GM18519 (cell line): ENCODE measurements at regions not wholly inside any gene's neighbourhood (a gene's known extent, or its start where the extent isn't known, plus 50 kb on each side); places are given as distances from the start of the nearest gene placed in this dataset.

Source experiments
- ATAC-seq: cut with Tn5 transposase; IDR thresholded peaks from one replicate; pipeline ENCODE4 v1.9.1; 2021; ENCODE audit warnings: mild to moderate bottlenecking, moderate library complexity; ENCODE audit not compliant: unreplicated experiment, low FRiP score

DNA sequence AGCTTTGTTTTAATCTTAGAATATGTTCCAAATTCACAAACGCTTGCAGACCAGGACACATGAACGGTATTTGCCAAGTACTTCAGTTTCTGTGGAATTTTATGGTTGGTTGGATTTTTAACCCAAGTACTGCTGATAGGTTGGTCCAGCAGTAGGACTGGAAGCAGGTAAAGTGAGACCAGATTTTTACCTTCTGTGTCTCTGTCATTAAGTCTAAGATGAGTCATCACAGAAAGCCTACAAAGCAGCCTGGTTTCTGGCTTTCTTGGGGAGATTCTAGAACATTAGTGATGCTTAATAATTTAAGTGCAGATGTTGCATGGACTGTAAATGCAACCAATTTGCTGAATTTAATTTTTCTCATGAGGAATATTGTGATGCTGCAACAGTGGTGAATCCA is 100.5 kb downstream of the SCG2 start:
- ATAC-seq = no peak

DNA sequence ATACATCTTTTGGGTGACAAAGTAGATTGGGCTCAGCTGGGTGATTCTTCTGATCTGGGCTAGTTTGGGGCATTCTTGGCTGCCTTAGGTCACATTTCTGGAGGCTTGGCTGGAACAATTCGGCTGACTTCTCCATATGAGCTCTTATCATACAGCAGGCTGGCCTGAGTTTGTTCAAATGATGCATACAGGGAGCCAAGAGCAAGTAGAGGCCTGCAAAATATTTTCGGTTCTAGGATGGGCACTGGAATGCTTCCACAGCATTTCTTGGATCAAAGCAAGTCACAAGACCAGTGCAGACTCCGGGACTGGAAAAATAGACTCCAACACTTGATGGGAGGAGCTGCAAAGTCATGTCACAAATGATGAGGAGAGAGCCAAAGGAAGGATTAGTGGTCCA is 98.4 kb downstream of the SCG2 start:
- ATAC-seq = no peak

DNA sequence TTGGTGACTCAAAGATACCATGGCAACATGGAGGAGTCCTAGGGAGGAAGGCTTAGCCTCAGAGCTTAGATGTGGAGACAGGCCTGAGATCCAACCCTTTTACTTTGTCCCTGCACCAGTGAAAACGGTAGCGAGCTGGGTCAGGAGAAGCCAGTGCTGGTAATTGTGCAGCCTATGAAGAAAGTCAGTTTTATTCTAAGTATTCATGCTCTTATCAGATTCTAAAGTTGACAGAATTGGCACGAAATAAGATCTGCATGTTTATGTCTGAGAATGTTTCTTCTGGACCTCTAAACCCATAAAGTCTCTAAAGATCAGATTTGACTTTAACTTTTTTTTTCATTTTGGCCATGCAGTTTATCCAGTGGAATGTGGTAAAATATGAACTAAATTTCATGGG is 93.8 kb downstream of the SCG2 start:
- no peak for ATAC-seq

DNA sequence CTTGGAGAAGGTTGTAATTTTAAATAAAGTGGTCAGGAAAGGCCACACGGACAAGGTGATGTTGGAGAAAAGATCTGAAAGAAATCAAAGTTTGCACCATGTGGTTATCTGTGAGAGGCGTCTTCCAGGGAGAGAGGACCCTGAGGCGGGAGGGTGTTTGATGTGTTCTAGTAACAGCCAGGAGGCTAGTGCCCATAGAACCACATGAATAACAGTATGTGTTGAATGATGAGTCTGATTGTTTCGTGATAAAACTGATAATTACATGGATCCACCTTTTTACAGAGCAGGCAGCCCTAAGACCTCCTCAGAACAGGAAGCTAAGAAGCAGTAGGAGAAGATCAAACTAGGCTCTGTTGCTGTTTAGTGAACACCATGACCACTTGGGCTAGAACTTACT is 91.4 kb downstream of the SCG2 start:
- no peak for ATAC-seq

DNA sequence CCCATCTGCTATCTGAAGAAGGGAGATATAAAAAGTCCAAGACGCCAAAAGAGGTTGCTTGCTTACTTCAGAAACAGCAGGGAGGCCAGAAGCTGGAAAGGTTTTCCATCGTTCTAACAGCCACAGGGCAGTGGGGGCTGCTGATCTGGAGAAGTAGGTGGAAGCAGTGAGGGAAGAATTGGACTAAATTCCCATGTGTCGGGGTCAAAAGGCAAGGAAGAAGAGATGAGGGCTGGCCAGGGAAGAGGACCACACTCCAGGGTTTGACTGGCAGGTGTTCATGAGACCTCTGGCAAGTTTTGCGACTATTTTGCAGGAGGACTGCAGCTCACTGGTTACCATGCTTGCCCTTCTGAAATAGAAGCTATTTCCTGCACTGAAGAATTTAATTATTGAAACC is 91.0 kb downstream of the SCG2 start:
- no peak for ATAC-seq

DNA sequence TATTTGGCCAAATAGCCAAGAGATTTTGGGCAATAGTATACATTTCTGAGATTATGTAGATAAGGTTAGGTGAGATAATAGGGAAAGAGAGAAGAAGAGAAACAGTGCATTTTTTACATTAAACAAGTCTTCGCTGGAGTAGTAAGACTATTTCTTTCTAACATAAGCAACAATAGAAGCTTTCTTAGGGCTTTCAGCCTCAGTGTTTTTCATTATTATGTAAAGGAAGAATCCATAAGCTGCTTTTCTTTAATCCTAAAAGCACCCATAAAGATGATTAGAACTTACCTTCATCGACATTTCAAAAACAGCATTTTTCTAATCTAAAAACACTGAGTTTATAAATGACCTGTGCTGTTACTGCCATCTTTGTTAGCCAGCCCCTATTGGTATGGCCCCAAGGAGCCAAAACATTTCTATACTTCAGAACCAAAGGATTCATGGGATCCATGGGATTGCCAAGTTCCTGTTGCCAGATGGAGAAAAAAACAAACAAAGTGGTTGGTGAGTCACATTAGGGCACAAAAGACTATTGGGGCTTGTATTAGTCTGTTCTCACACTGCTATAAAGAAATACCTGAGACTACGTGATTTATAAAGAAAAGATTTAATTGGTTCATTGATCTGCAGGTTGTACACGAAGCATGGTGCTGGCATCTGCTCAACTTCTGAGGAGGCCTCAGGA is 88.2 kb downstream of the SCG2 start:
- ATAC-seq = no peak

DNA sequence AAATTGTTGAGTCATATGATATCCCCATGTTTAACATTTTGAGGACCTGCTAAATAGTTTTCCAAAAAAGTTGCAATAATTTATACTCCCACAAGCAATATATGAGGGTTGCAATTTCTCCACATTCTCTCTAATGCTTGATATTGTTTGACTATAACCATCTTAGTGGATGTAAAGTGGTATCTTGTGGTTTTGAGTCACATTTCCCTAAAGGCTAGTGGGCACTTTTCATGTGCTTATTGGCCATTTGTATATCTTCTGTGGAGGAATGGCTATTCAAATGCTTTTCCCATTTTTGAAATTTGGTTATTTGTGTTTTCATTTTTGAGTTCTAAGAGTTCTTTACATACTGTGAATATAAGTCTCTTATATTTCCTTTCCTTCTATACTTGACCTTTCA is 82.7 kb downstream of the SCG2 start:
- no peak for ATAC-seq

DNA sequence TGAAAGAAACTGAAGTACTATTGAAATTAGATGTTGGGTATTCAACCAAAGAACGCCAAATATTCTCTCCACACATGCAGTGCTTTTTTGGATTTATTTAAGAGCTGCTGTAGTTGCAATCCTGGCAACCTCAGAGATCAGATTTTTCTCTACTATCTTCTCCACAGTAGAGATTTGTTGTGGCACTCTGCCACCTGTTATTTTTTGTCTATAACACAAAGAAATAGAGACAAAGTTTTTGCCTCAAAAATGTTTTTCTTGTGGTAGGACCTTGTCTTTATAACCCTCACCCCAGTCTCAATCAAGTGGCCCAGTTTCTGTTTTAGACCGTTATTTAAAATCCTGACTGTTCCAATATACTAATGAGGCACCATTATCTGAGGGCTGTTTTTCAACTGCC is 79.4 kb downstream of the SCG2 start:
- no peak for ATAC-seq

DNA sequence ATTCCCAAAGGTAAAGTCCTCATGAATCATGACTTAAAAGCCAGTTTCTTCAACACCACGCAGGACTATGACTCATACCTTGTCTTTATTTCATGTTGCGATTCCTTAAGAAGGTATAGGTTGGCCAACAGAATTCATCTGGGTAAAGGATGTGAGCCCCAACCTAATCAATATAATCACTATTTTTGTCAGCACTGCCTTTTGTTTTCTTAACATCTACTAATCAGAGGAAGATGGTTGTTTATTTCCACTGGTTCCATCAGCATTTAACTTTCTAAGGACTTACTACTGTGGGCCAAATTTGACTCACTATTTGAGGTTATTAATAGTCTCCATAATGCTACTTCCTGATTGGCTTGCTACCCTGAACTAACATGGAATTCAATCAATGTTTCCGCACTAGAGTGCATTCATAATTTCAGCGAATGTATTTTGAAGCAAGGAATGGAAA is 78.6 kb downstream of the SCG2 start:
- no peak for ATAC-seq

DNA sequence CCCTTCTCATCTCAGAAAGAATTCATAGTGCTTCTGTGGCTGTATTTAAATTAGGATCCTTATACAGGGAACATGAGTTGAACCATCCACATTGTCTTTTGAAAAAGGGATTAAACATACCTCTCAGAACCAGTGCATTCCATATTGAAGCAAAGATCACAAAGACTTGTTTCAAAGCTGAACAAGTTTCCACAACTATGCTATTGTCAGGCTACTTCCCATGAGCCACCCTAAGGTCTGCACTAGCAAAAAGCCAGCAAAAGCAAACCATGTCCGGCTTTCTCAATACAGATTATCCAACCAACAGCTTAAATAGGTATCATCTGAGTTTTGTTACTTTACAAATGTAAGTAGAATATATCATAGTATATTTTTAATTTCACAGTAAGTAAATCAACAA is 78.1 kb downstream of the SCG2 start:
- no peak for ATAC-seq

DNA sequence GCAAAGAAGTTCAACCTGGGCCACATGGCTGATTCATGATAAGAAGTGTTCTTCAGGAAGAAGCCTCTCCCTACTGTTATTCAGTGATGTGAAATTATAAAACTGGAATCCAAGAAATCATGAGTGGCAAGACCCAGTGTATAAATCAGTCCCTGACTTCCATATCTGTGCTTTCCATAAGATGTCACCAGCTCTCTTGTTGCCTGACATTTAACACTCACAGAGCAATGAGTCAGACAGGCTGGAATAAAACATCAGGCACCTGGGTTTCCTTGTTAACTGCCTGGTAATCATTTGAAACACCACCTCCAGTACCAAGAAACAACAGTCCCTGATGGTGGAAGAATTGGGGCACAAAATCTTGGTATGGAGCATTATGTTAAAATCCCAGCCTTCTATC is 76.1 kb downstream of the SCG2 start:
- ATAC-seq = no peak

DNA sequence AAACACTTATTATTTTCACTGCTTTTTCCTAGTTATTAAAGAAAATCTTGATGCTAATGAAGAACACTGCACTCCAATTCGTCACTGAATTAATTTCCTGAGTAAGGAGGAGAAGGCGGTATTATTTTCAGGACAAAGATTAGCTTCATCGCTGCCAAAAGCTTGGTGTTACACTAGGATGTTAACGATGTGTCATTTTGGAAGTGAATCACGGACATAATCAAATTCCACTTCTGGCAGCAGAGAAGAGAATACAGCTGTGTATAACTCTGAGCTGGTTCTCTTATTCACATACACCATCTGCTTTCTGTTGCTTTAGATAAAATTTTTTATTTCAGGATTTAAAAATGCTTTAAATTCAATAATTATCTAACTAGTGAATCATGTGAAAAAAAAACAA is 74.1 kb downstream of the SCG2 start:
- no peak for ATAC-seq

DNA sequence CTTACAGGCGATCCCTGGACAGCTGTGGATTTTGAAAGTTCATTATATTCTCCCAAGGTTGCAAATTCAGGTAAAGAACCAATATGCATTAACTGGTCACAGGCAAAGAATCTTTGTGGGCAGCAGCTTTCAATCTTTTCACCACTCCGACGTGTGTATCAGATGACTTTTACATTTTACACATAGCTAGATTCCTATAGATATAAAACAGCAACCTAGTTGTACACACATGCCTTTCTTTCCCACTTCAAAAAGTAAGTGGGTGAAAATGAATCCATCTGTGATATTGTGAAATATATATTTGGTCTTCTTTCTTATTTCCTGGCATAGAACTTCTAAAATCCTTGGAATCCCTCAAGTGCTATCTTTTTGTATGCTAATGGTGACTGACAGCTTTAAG is 72.5 kb downstream of the SCG2 start:
- no peak for ATAC-seq

DNA sequence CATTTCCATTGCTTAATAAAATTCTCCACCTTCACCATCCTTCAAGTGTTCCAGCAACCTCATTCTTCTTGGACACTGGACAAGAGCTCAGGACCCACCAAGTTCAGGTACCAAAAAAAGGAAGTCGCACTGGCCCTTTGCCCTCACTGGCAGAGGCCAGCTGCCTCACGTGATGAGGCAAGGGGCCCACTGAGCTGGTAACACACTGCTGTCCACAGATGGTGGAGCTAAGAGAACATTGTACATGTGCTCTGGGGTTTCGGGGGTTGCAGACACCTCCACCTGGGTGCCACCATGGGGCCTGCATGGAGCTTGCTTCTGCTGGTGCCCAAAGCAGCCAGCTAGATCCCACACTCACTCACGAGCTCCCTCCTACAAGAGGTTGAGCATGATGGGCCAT is 71.3 kb downstream of the SCG2 start:
- no peak for ATAC-seq

DNA sequence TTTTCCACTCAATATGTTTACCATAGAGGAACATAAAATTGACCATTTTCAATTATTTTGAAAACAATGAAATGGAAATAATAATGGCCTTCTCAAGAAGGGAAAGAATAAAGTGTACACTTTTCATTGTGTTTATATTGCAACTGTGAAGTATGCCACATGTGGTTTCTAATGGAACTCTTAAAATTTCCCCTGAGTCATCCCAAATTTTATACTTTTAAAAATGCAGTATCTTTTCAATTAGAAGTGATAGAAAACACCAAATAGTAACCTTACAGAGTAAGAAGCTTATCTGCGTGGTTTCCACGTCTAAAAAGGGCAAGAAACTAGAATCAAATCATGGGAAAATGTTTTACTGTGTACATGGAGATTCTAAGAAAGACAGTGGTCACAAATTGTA is 70.0 kb downstream of the SCG2 start:
- no peak for ATAC-seq

DNA sequence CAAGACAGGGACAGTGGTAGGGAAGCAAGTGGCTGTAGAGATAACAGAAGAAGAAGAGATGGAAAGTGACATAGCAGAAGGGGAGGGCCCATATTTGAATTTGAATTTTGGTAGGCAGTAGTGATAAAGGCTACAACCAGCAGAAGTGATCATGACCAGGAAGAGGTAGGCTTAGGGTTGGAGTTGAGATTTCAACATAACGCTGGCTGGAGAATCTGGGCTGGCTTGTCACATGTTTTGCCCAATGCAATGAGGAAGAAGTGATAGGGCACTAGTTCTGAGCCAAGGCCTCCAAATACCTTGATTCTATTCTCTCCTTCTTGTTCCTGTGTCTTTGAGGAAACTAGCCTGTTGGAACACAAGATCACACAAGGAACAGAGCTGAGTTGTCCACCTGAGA is 69.4 kb downstream of the SCG2 start:
- no peak for ATAC-seq

DNA sequence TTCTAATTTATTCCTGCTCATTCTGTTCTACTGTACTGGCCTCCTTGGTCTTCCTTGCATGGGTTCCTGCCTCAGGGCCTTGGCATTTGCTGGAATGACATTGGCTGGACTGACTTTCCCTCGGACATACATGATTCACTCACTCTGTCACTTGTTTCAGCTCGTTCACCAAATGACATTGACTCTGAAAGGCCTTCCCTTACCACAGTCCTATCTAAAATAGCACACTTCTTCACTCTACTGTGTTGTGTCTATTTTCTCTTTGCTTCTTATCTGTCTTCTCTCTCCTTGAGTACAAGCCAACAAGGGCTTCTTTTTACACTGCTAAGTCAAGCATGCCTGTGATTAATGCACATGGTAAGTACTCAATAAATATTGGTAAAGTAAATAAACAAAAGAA is 65.6 kb downstream of the SCG2 start:
- no peak for ATAC-seq

DNA sequence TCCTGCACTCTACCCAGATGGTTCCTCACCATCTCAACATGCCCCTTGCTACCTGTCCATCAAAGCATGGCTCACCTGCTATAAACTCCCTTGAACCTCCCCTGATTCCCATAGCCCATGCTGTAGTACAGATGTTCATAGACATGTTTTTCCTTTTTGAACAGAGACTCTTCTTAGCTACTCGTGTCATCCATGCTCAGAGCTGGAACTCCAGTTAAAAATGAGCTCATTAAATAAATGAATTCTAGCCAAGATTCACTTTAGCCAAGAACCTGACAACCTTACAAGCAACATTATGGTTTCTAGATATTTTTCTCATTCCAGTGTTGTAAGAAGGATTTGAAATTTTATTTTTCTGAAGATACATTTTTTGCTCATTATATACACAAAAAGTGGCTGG is 65.0 kb downstream of the SCG2 start:
- no peak for ATAC-seq

DNA sequence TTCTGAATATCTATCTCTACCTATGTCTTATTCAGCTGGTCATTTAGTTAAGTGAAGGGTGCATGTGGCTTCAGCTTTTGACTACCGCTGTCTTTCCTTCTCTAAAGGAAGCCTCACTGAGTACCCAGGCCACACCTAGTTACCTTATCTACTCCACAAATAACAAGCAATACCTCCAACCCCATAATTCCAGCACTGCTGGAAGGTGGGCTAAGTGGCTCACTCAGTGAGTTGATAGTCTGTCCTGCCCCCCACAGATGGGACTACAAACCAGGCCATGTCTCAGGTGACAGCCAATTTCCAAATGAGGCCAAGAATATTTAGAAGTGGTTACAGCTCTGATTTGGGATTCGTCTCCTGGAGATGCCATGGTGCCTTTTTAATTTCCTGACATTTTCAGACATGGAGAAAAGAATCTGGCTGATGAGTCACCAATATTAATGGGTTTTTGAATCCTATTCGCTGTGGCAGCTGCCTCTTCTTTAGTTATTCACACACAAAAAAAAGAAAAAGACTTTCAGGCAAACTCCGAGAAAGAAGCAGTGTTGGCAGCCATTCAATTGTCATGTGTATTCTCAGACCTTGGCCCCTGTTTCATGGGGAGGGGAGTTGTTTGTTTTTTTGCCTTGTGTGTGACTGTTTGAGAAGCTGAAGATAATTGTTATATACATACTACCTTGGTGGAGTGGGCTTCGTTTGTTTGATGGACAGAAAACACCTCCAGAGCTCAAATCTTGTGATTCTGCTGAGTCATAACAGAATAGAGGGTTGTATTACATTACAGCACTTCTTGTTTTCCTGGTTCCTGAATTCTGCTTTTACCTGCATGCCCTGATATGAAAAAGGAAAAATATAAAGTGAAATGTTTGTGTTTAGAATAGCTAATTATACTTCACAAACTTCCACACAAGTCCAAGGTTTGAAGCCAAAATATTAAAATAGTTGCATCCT is 64.2 kb downstream of the SCG2 start:
- no peak for ATAC-seq

DNA sequence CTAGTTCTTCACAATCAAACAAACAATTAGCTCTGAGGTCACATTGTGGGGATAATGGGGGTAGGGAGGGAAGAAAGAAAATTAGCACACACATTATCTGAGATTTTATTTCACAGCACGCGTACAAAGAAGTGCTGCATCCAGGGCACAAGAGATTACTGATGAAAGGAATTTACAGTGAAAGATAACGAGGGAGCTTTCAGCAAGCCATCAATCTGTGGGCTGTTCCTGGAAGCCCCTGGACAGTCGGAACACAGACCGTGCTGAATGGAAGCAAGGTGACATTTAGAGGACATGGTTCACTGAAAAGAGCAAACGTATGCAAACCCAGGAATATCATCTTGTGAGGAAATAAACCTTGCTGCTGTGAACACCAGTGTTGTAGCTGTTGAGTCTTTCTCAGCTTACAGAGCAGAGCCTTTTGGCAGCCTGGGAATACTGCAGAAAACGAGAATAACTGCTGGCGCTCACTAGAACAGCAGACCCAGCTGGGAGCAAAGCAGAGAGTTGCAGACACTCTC is 63.2 kb downstream of the SCG2 start:
- ATAC-seq = no peak

DNA sequence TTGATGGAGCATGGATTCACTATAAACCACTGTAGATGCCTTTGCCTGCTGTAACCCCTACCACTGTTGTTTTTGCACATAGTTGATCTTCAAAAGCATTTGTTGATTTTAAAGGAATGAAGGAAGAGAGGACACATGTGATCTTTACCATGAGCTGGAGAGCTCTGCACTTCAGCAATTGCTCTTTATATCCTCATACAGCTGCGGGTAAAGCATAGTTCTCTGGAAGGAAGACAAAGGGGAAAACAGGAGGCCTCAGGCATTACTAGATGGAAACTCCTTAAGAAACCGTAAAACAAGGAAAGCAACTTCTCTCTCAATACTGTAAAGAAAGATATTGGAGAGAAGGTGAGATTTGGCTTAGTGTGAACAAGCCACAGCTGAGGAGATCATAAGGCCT is 60.6 kb downstream of the SCG2 start:
- ATAC-seq = no peak

DNA sequence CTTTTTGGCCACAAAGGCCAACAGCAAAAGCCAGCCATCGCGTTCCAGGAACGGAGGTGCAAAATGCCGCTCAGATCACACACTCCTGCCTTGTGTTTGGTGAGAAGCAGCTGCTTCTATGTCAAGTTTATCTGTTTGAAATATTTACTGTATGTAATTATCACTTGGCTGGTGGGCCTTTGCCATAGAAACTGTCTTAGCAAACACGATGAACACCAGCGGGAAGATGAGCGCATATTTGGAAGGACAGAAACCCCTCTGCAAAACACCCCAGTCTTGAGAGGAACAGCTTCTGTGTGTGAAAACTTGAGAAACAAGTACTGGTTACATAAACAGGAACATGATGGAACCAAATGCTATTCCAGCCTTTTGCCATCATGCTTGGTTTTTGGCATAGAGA is 59.7 kb downstream of the SCG2 start:
- no peak for ATAC-seq
